HCT116 (cell line): ENCODE measurements at regions not wholly inside any gene's neighbourhood (a gene's known extent, or its start where the extent isn't known, plus 50 kb on each side); places are given as distances from the start of the nearest gene placed in this dataset.

Source experiments
- ATAC-seq: fragments of 200-7000 bp; cut with Tn5 transposase; 2 replicates; pipeline ENCODE4 v1.9.1; 2020; ENCODE audit warnings: mild to moderate bottlenecking, moderate library complexity
- BruUV-seq: library from RNA; stranded (reverse); fragments of 400-500 nt; replicated peaks from 2 replicates; lab custom pipeline; 2021; lab: Mats Ljungman, UMichigan
- CTCF ChIA-PET: fragments of 300-600 bp; sonication (Branson Sonifier 250); formaldehyde crosslinking; loops from one replicate; lab custom pipeline; 2021; ENCODE audit warnings: antibody characterized with exemption; lab: Charles Lee
- POLR2A ChIA-PET: fragments of 300-600, 350-600 bp; sonication (Branson Sonifier 250); formaldehyde crosslinking; loops from one replicate; lab custom pipeline; 2021; ENCODE audit warnings: antibody characterized with exemption; lab: Charles Lee
- RAD21 ChIA-PET, 2 experiments: fragments of 300-600 bp; sonication (Branson Sonifier 250); formaldehyde crosslinking; loops; one replicate each; lab custom pipeline; 2023; ENCODE audit warnings: low total read pairs in 2 of 2; ENCODE audit not compliant: uncharacterized antibody in 2 of 2, unreplicated experiment in 2 of 2, low non-redundant PET in 1 of 2; lab: Charles Lee
- DNase-seq: peaks from one replicate; pipeline ENCODE4 v3.0.0-alpha.2; 2010; ENCODE audit warnings: low read depth, low spot score
- H2AFZ ChIP-seq: fragments of 200-600 bp; shearing (Covaris generic), sonication (generic); 2 replicates; pipeline ENCODE4 v1.6.1; 2017; ENCODE audit warnings: low read depth, mixed run types, mixed read lengths, antibody characterized with exemption, low read length; ENCODE audit not compliant: poor library complexity, severe bottlenecking
- H3K27ac ChIP-seq: 2 replicates; pipeline ENCODE4 v1.5.1; 2012; ENCODE audit warnings: low read depth, low read length
- H3K27me3 ChIP-seq: fragments of 200-600 bp; sonication (generic); 2 replicates; pipeline ENCODE4 v1.6.1; 2016; ENCODE audit warnings: mixed run types, low read length, mixed read lengths; ENCODE audit not compliant: insufficient read depth
- H3K36me3 ChIP-seq, 2 experiments: fragments of 200-500 bp in 1 of 2; fragments of 200-600 bp in 1 of 2; sonication (Bioruptor generic) in 1 of 2; sonication (generic) in 1 of 2; 2 replicates each; pipeline versions ENCODE4 v1.5.1 to v1.6.1; 2014 to 2016; ENCODE audit warnings: low read length in 2 of 2, inconsistent platforms in 1 of 2, mixed read lengths in 1 of 2, mixed run types in 1 of 2; ENCODE audit not compliant: insufficient read depth in 2 of 2, control insufficient read depth in 1 of 2
- H3K4me1 ChIP-seq, 2 experiments: fragments of 200-600 bp in 1 of 2; sonication (generic) in 1 of 2; 2 replicates each; pipeline versions ENCODE4 v1.5.1 to v1.6.1; 2012 to 2017; ENCODE audit warnings: low read length in 2 of 2, inconsistent platforms in 1 of 2, mild to moderate bottlenecking in 1 of 2, mixed read lengths in 1 of 2, mixed run types in 1 of 2, moderate library complexity in 1 of 2; ENCODE audit not compliant: insufficient read depth in 2 of 2, control insufficient read depth in 1 of 2
- H3K4me2 ChIP-seq: fragments of 200-600 bp; sonication (generic); 2 replicates; pipeline ENCODE4 v1.6.1; 2017; ENCODE audit warnings: mixed run types, low read length, mixed read lengths
- H3K4me3 ChIP-seq, 2 experiments: fragments of 200-600 bp in 1 of 2; sonication (generic) in 1 of 2; replicated peaks in 1 of 2; 2 replicates each; pipeline ENCODE4 v1.5.1; 2011 to 2016; ENCODE audit warnings: low read length in 2 of 2, control low read depth in 1 of 2, low read depth in 1 of 2, mild to moderate bottlenecking in 1 of 2, mixed read lengths in 1 of 2, mixed run types in 1 of 2
- H3K79me2 ChIP-seq: fragments of 200-600 bp; sonication (generic); 2 replicates; pipeline ENCODE4 v1.6.1; 2017; ENCODE audit warnings: mild to moderate bottlenecking, mixed run types, low read length, moderate library complexity, mixed read lengths; ENCODE audit not compliant: insufficient read depth
- H3K9ac ChIP-seq: fragments of 200-600 bp; sonication (generic); 2 replicates; pipeline ENCODE4 v1.6.1; 2016; ENCODE audit warnings: low read length, mixed read lengths
- H3K9me2 ChIP-seq: fragments of 200-600 bp; sonication (generic), shearing (Covaris generic); 2 replicates; pipeline ENCODE4 v1.6.1; 2017; ENCODE audit warnings: mixed run types, mild to moderate bottlenecking, moderate library complexity; ENCODE audit not compliant: insufficient read depth
- H3K9me3 ChIP-seq, 2 experiments: fragments of 200-500 bp in 1 of 2; fragments of 200-600 bp in 1 of 2; sonication (Bioruptor generic) in 1 of 2; sonication (generic) in 1 of 2; 2 replicates each; pipeline ENCODE4 v1.6.1; 2014 to 2017; ENCODE audit warnings: low read length in 2 of 2, mixed read lengths in 2 of 2, inconsistent platforms in 1 of 2, low read depth in 1 of 2, mild to moderate bottlenecking in 1 of 2, mixed run types in 1 of 2, moderate library complexity in 1 of 2; ENCODE audit not compliant: control insufficient read depth in 1 of 2, insufficient read depth in 1 of 2
- H4K20me1 ChIP-seq: fragments of 200-600 bp; sonication (generic), shearing (Covaris generic); 2 replicates; pipeline ENCODE4 v1.6.1; 2017; ENCODE audit warnings: mixed run types, mild to moderate bottlenecking, moderate library complexity; ENCODE audit not compliant: insufficient read depth
- ATF3 ChIP-seq: IDR thresholded peaks from 2 replicates; pipeline ENCODE4 v1.6.1; 2012
- ELF1 ChIP-seq: IDR thresholded peaks from 2 replicates; pipeline ENCODE4 v1.6.1; 2012; ENCODE audit warnings: low read depth, borderline replicate concordance
- POLR2AphosphoS5 ChIP-seq: IDR thresholded peaks from 2 replicates; pipeline ENCODE4 v1.6.1; 2011; ENCODE audit warnings: mild to moderate bottlenecking, low read depth, low read length, moderate library complexity
- SIN3A ChIP-seq: IDR thresholded peaks from 2 replicates; pipeline ENCODE4 v1.6.1; 2012; ENCODE audit warnings: low read depth
- SRF ChIP-seq: IDR thresholded peaks from 2 replicates; pipeline ENCODE4 v1.6.1; 2012; ENCODE audit warnings: low read depth
- YY1 ChIP-seq: IDR thresholded peaks from 2 replicates; pipeline ENCODE4 v1.6.1; 2011; ENCODE audit warnings: low read length, low read depth, moderate library complexity, mild to moderate bottlenecking; ENCODE audit not compliant: insufficient replicate concordance; ENCODE audit errors: extremely low read depth
- intact Hi-C: fragments of 100-400 bp; cut with micrococcal nuclease; formaldehyde crosslinking; loops from 2 replicates; pipeline ENCODE4 v1.10.0; 2022
- TF ChIP-seq, protein P1 (sequence below): IDR thresholded peaks from 2 replicates; pipeline ENCODE4 v1.6.1; 2012; ENCODE audit warnings: low read depth

DNA sequence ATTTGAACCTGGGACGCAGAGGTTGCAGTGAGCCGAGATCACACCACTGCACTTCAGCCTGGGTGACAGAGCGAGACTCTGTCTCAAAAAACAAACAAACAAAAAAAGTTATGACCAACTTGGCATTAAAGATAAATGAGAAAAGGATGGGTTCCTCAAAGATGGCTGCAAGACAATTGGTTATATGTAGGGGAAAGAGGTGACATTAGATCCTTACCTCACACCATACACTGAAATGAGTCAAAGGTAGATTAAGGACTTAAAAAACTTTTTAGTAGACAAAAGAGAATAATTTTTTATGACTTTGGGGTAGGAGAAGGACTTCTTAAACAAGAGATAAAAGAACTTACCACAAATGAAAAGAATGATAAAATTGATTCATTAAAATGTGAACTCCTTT, 74.5 kb downstream of the SYF2 start:
- no peaks in the 10 kb centered on the region for H3K79me2 ChIP-seq

DNA sequence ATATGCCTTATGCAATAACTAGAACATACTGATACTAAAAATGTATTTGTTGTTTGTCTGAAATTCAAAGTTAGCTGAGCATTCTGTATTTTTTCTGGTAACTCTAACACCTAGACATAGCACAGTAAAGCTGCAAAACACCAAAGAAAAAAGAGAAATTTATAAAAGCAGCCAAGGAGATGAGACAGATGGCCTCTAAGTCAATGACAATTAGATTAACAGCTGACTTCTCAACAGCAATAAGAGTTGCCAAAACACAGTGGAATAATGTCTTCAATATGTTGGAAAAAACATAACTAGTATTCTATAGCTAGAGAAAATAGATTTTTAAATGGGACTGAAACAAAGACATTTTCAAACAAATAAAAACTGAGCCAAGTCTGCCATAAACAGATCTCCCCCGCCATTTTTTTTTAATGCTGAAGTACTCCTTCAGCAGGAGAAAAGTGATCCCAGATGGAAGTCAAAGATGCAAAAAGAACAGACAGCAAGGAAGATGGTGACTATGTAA, 81.3 kb downstream of the SYF2 start:
- no peak overlapping the region for H3K4me3 ChIP-seq
- no peaks in the 10 kb centered on the region for H4K20me1 ChIP-seq
- H3K79me2 ChIP-seq, result no peaks in the 10 kb centered on the region
- BruUV-seq, result no TSS peak
- ChIA-PET RAD21 (no interaction called here), CTCF (no interaction called here), POLR2A (no interaction called here)
- intact Hi-C loops, result no loop called here
- DNase-seq, result no peak
- ATAC-seq, result no peak
- peaks cover 0 to 7% of the 10 kb centered on the region in 2 experiments; a peak in 2 of 4 replicates for H3K4me1 ChIP-seq
- no peaks in the 10 kb centered on the region for H3K9me2 ChIP-seq
- H3K36me3 ChIP-seq, result no peaks in the 10 kb centered on the region
- H3K4me2 ChIP-seq, result no peak overlapping the region
- H3K27me3 ChIP-seq, result no peaks in the 10 kb centered on the region; the same call in 1 of the 2 replicates
- H3K27ac ChIP-seq, result no peak overlapping the region
- H3K9me3 ChIP-seq, result no peaks in the 10 kb centered on the region
- TF ChIP-seq YY1, result no peak
- no peak for TF ChIP-seq POLR2AphosphoS5
- no peak for TF ChIP-seq SIN3A
- TF ChIP-seq, protein P1, sequence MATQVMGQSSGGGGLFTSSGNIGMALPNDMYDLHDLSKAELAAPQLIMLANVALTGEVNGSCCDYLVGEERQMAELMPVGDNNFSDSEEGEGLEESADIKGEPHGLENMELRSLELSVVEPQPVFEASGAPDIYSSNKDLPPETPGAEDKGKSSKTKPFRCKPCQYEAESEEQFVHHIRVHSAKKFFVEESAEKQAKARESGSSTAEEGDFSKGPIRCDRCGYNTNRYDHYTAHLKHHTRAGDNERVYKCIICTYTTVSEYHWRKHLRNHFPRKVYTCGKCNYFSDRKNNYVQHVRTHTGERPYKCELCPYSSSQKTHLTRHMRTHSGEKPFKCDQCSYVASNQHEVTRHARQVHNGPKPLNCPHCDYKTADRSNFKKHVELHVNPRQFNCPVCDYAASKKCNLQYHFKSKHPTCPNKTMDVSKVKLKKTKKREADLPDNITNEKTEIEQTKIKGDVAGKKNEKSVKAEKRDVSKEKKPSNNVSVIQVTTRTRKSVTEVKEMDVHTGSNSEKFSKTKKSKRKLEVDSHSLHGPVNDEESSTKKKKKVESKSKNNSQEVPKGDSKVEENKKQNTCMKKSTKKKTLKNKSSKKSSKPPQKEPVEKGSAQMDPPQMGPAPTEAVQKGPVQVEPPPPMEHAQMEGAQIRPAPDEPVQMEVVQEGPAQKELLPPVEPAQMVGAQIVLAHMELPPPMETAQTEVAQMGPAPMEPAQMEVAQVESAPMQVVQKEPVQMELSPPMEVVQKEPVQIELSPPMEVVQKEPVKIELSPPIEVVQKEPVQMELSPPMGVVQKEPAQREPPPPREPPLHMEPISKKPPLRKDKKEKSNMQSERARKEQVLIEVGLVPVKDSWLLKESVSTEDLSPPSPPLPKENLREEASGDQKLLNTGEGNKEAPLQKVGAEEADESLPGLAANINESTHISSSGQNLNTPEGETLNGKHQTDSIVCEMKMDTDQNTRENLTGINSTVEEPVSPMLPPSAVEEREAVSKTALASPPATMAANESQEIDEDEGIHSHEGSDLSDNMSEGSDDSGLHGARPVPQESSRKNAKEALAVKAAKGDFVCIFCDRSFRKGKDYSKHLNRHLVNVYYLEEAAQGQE, result no peak
- no peak for TF ChIP-seq ELF1
- no peak overlapping the region for H3K9ac ChIP-seq
- no peak overlapping the region for H2AFZ ChIP-seq

More for the DNA sequence above, 74.5 kb downstream of the SYF2 start:
- no peak for ATAC-seq
- H3K9ac ChIP-seq, result no peak overlapping the region
- intact Hi-C loops, result no loop called here
- no peaks in the 10 kb centered on the region; the same call in 1 of the 2 replicates for H3K27me3 ChIP-seq
- no peaks in the 10 kb centered on the region for H4K20me1 ChIP-seq
- H3K4me3 ChIP-seq, result no peak overlapping the region
- no peaks in the 10 kb centered on the region for H3K4me1 ChIP-seq
- no peaks in the 10 kb centered on the region for H3K9me2 ChIP-seq
- no peaks in the 10 kb centered on the region for H3K9me3 ChIP-seq
- no peak overlapping the region for H3K27ac ChIP-seq
- no peak for DNase-seq
- no peak for TF ChIP-seq SRF
- TF ChIP-seq ATF3, result no peak
- TF ChIP-seq, all 23 proteins: peak for 0
- no TSS peak for BruUV-seq
- H2AFZ ChIP-seq, result no peak overlapping the region
- ChIA-PET RAD21 (no interaction called here), CTCF (no interaction called here), POLR2A (no interaction called here)
- H3K4me2 ChIP-seq, result no peak overlapping the region
- H3K36me3 ChIP-seq, result no peaks in the 10 kb centered on the region
